Panc1 (cell line): ENCODE measurements at regions not wholly inside any gene's neighbourhood (a gene's known extent, or its start where the extent isn't known, plus 50 kb on each side); places are given as distances from the start of the nearest gene placed in this dataset.
"Not testable (repeated sequence)": the region's sequence is repeated elsewhere in the genome, so short reads cannot be mapped to it uniquely, and the experiment has no call there.

Experiments
- ATAC-seq: fragments of 200-7000 bp; cut with Tn5 transposase; 2 replicates; pipeline ENCODE4 v1.9.1; 2020; ENCODE audit warnings: mild to moderate bottlenecking, moderate library complexity
- BruUV-seq: library from RNA; stranded (reverse); fragments of 400-500 nt; replicated peaks from 2 replicates; lab custom pipeline; 2021; lab: Mats Ljungman, UMichigan
- CTCF ChIA-PET: fragments of 300-600 bp; sonication (Branson Sonifier 250); formaldehyde crosslinking; loops from one replicate; lab custom pipeline; 2022; ENCODE audit warnings: antibody characterized with exemption; lab: Charles Lee
- POLR2A ChIA-PET: fragments of 300-600 bp; sonication (Branson Sonifier 250); formaldehyde crosslinking; loops from one replicate; lab custom pipeline; 2022; ENCODE audit warnings: antibody characterized with exemption; lab: Charles Lee
- DNase-seq: peaks from one replicate; pipeline ENCODE4 v3.0.0-alpha.2; 2010; ENCODE audit warnings: low read depth, low spot score
- H3K27ac ChIP-seq: 2 replicates; pipeline ENCODE4 v1.5.1; 2011; ENCODE audit warnings: mild to moderate bottlenecking, low read length, inconsistent platforms
- H3K27me3 ChIP-seq: fragments of 200-500 bp; sonication (Bioruptor generic); 2 replicates; pipeline ENCODE4 v1.6.0; 2014; ENCODE audit warnings: low read length, inconsistent platforms; ENCODE audit not compliant: control insufficient read depth, insufficient read depth
- H3K36me3 ChIP-seq: fragments of 200-500 bp; sonication (Bioruptor generic); 2 replicates; pipeline ENCODE4 v1.5.1; 2014; ENCODE audit warnings: inconsistent platforms, mild to moderate bottlenecking, low read length, moderate library complexity; ENCODE audit not compliant: control insufficient read depth, insufficient read depth
- H3K4me1 ChIP-seq: 2 replicates; pipeline ENCODE4 v1.5.1; 2011; ENCODE audit warnings: inconsistent platforms, mild to moderate bottlenecking, low read length, moderate library complexity; ENCODE audit not compliant: control insufficient read depth, insufficient read depth
- H3K4me3 ChIP-seq, 2 experiments: 2 replicates each; pipeline ENCODE4 v1.5.1; 2011 to 2012; ENCODE audit warnings: low read depth in 2 of 2, low read length in 2 of 2, mild to moderate bottlenecking in 2 of 2, inconsistent platforms in 1 of 2, moderate library complexity in 1 of 2
- H3K9me3 ChIP-seq: fragments of 200-500 bp; sonication (Bioruptor generic); 2 replicates; pipeline ENCODE4 v1.5.1; 2014; ENCODE audit warnings: low read depth, mild to moderate bottlenecking, inconsistent platforms, low read length, moderate library complexity; ENCODE audit not compliant: control insufficient read depth, insufficient read depth
- SIN3A ChIP-seq: IDR thresholded peaks from 2 replicates; pipeline ENCODE4 v1.6.1; 2012; ENCODE audit warnings: low read depth, mild to moderate bottlenecking, low read length, moderate library complexity, borderline replicate concordance; ENCODE audit not compliant: insufficient read depth
- TCF7L2 ChIP-seq: IDR thresholded peaks from 2 replicates; pipeline ENCODE4 v1.6.1; 2011; ENCODE audit warnings: mild to moderate bottlenecking, low read depth, low read length, inconsistent platforms
- in situ Hi-C: cut with HindIII; loops from 2 replicates; pipeline ENCODE4 v1.10.0; 2016; ENCODE audit warnings: low sequenced_read_pairs, low pct_unique_long_range_greater_than_20kb
- intact Hi-C: fragments of 100-400 bp; cut with micrococcal nuclease; formaldehyde crosslinking; loops from one replicate; pipeline ENCODE4 v1.10.0; 2022; ENCODE audit not compliant: unreplicated experiment
- TF ChIP-seq, protein P1 (sequence below): fragments of 450-650 bp; IDR thresholded peaks from 2 replicates; pipeline ENCODE4 v1.5.1; 2017; ENCODE audit warnings: mild to moderate bottlenecking

GRCh38 chr9:106784076-106784475 lies 78.9 kb upstream of the ZNF462 start:
- Histone ChIP-seq H3K27me3 (no peaks in the 10 kb centered on the region), H3K4me3 (no peak overlapping the region), H3K36me3 (no peaks in the 10 kb centered on the region), H3K4me1 (no peaks in the 10 kb centered on the region), H3K27ac (no peak overlapping the region), H3K9me3 (no peaks in the 10 kb centered on the region)
- TF ChIP-seq SIN3A (no peak), TCF7L2 (no peak)
- TF ChIP-seq, protein P1, sequence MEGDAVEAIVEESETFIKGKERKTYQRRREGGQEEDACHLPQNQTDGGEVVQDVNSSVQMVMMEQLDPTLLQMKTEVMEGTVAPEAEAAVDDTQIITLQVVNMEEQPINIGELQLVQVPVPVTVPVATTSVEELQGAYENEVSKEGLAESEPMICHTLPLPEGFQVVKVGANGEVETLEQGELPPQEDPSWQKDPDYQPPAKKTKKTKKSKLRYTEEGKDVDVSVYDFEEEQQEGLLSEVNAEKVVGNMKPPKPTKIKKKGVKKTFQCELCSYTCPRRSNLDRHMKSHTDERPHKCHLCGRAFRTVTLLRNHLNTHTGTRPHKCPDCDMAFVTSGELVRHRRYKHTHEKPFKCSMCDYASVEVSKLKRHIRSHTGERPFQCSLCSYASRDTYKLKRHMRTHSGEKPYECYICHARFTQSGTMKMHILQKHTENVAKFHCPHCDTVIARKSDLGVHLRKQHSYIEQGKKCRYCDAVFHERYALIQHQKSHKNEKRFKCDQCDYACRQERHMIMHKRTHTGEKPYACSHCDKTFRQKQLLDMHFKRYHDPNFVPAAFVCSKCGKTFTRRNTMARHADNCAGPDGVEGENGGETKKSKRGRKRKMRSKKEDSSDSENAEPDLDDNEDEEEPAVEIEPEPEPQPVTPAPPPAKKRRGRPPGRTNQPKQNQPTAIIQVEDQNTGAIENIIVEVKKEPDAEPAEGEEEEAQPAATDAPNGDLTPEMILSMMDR: no peak
- CTCF ChIA-PET: no interaction called here
- no TSS peak for BruUV-seq
- in situ Hi-C loops (no loop called here), intact Hi-C loops (no loop called here)
- ATAC-seq: no peak
- no peak for DNase-seq
- POLR2A ChIA-PET: no interaction called here

DNA sequence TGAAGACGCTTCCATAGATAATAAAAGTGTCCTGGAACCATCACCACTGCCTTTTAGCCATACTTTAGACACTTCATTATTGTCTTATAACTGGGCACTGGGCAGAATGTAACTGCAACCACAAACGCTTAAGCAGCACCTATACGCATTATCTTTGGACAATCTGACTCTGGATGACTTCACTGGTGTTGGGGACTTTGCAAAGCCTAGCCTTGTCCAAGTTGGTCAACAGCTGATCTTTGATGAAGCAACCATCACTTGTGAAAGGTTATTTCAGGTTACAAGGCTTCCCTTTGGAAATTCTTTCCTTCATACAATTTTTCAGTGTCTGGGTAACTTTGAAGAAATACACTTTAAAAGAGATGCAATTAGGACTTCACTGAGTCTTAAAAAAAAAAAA lies 77.8 kb upstream of the ZNF462 start:
- ChIA-PET CTCF (no interaction called here), POLR2A (no interaction called here)
- TF ChIP-seq SIN3A: no peak
- H3K27me3 ChIP-seq: no peaks in the 10 kb centered on the region
- no peaks in the 10 kb centered on the region for H3K9me3 ChIP-seq
- no peaks in the 10 kb centered on the region for H3K36me3 ChIP-seq
- intact Hi-C loops (no loop called here), in situ Hi-C loops (no loop called here)
- no peak for DNase-seq
- no peaks in the 10 kb centered on the region for H3K4me1 ChIP-seq
- ATAC-seq: no peak
- H3K27ac ChIP-seq: no peak overlapping the region
- no TSS peak for BruUV-seq
- H3K4me3 ChIP-seq: no peak overlapping the region

DNA sequence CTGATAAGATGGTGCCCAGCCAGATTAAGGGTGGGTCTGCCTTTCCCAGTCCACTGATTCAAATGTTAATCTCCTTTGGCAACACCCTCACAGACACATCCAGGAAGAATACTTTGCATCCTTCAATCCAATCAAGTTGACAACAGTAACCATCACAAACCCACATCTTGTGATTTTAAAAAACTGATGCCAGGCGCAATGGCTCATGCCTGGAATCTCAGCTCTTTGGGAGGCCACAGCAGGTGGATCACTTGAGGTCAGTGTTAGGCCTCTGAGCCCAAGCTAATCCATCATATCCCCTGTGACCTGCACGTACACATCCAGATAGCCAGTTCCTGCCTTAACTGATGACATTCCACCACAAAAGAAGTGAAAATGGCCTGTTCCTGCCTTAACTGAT lies 74.9 kb upstream of the ZNF462 start:
- H3K4me1 ChIP-seq, POLR2A ChIA-PET, intact Hi-C loops, DNase-seq, in situ Hi-C loops, H3K27me3 ChIP-seq, ATAC-seq, H3K27ac ChIP-seq, H3K4me3 ChIP-seq, CTCF ChIA-PET, H3K36me3 ChIP-seq, H3K9me3 ChIP-seq, BruUV-seq: not testable (repeated sequence)

- no peaks in the 10 kb centered on the region for H3K4me1 ChIP-seq
- no TSS peak for BruUV-seq
- ChIA-PET CTCF (no interaction called here), POLR2A (no interaction called here)
- no peak overlapping the region for H3K27ac ChIP-seq
- ATAC-seq (no peak), DNase-seq (no peak)
- TF ChIP-seq TCF7L2: no peak
- in situ Hi-C loops (no loop called here), intact Hi-C loops (no loop called here)
- H3K27me3 ChIP-seq: no peaks in the 10 kb centered on the region
- H3K9me3 ChIP-seq: no peaks in the 10 kb centered on the region
- H3K36me3 ChIP-seq: no peaks in the 10 kb centered on the region
- no peak overlapping the region for H3K4me3 ChIP-seq
These were observed 67.9 kb upstream of the ZNF462 start for GRCh38 chr9:106795031-106795430.
